ENCODE measurements at regions not wholly inside any gene's neighbourhood (a gene's known extent, or its start where the extent isn't known, plus 50 kb on each side); places are given as distances from the start of the nearest gene placed in this dataset.
"Not testable (repeated sequence)": the region's sequence is repeated elsewhere in the genome, so short reads cannot be mapped to it uniquely, and the experiment has no call there.

GRCh38 chr2:16088035-16088801 lies 147.9 kb downstream of the MYCN start:
- no peaks in the 10 kb centered on the region for H3K9me3 Mint-ChIP-seq
- no peaks in the 10 kb centered on the region for H3K4me1 Mint-ChIP-seq (ENCODE audit: low read depth)
- no peaks in the 10 kb centered on the region for H3K36me3 Mint-ChIP-seq (ENCODE audit: low read depth)
- H3K27ac Mint-ChIP-seq: no peak overlapping the region
- no peak for DNase-seq (ENCODE audit: low spot score)
- intact Hi-C loops (cut with micrococcal nuclease): no loop called here
- H3K27me3 Mint-ChIP-seq (ENCODE audit: low read depth): no peaks in the 10 kb centered on the region
- H3K4me3 Mint-ChIP-seq (ENCODE audit: low read depth): no peak overlapping the region

GRCh38 chr2:16086136-16086535 lies 145.8 kb downstream of the MYCN start:
- H3K27me3 Mint-ChIP-seq (ENCODE audit: low read depth); H3K27ac Mint-ChIP-seq; intact Hi-C loops (cut with micrococcal nuclease); H3K36me3 Mint-ChIP-seq (ENCODE audit: low read depth); H3K9me3 Mint-ChIP-seq; DNase-seq (ENCODE audit: low spot score); H3K4me3 Mint-ChIP-seq (ENCODE audit: low read depth); H3K4me1 Mint-ChIP-seq (ENCODE audit: low read depth): not testable (repeated sequence)

GRCh38 chr2:16085073-16085472 lies 144.7 kb downstream of the MYCN start:
- intact Hi-C loops (cut with micrococcal nuclease): no loop called here
- Mint-ChIP-seq H3K9me3 (no peaks in the 10 kb centered on the region), H3K36me3 (ENCODE audit: low read depth) (no peaks in the 10 kb centered on the region), H3K4me3 (ENCODE audit: low read depth) (no peak overlapping the region), H3K4me1 (ENCODE audit: low read depth) (no peaks in the 10 kb centered on the region), H3K27me3 (ENCODE audit: low read depth) (no peaks in the 10 kb centered on the region), H3K27ac (no peak overlapping the region)
- no peak for DNase-seq (ENCODE audit: low spot score)

GRCh38 chr2:16084274-16084673 lies 143.9 kb downstream of the MYCN start:
- no peaks in the 10 kb centered on the region for H3K4me1 Mint-ChIP-seq (ENCODE audit: low read depth)

GRCh38 chr2:16082276-16082675 lies 141.9 kb downstream of the MYCN start:
- no peaks in the 10 kb centered on the region for H3K36me3 Mint-ChIP-seq (ENCODE audit: low read depth)
- H3K27ac Mint-ChIP-seq: no peak overlapping the region
- H3K4me1 Mint-ChIP-seq (ENCODE audit: low read depth): no peaks in the 10 kb centered on the region
- intact Hi-C loops (cut with micrococcal nuclease): no loop called here
- no peaks in the 10 kb centered on the region for H3K9me3 Mint-ChIP-seq
- H3K27me3 Mint-ChIP-seq (ENCODE audit: low read depth): no peaks in the 10 kb centered on the region
- DNase-seq (ENCODE audit: low spot score): no peak
- H3K4me3 Mint-ChIP-seq (ENCODE audit: low read depth): no peak overlapping the region

More at GRCh38 chr2:16084274-16084673, 143.9 kb downstream of the MYCN start:
- H3K27ac Mint-ChIP-seq: no peak overlapping the region
- DNase-seq (ENCODE audit: low spot score): no peak
- no peaks in the 10 kb centered on the region for H3K36me3 Mint-ChIP-seq (ENCODE audit: low read depth)
- no peak overlapping the region for H3K4me3 Mint-ChIP-seq (ENCODE audit: low read depth)
- no peaks in the 10 kb centered on the region for H3K27me3 Mint-ChIP-seq (ENCODE audit: low read depth)
- H3K9me3 Mint-ChIP-seq: no peaks in the 10 kb centered on the region
- intact Hi-C loops (cut with micrococcal nuclease): no loop called here

GRCh38 chr2:16081316-16082200 lies 141.2 kb downstream of the MYCN start:
- no peak overlapping the region for H3K27ac Mint-ChIP-seq
- H3K4me3 Mint-ChIP-seq (ENCODE audit: low read depth): no peak overlapping the region
- H3K27me3 Mint-ChIP-seq (ENCODE audit: low read depth): no peaks in the 10 kb centered on the region
- DNase-seq (ENCODE audit: low spot score): no peak
- H3K36me3 Mint-ChIP-seq (ENCODE audit: low read depth): no peaks in the 10 kb centered on the region
- intact Hi-C loops (cut with micrococcal nuclease): no loop called here
- no peaks in the 10 kb centered on the region for H3K4me1 Mint-ChIP-seq (ENCODE audit: low read depth)
- no peaks in the 10 kb centered on the region for H3K9me3 Mint-ChIP-seq

GRCh38 chr2:16080516-16080915 lies 140.2 kb downstream of the MYCN start:
- Mint-ChIP-seq H3K27ac (no peak overlapping the region), H3K36me3 (ENCODE audit: low read depth) (no peaks in the 10 kb centered on the region), H3K4me1 (ENCODE audit: low read depth) (no peaks in the 10 kb centered on the region), H3K4me3 (ENCODE audit: low read depth) (no peak overlapping the region), H3K27me3 (ENCODE audit: low read depth) (no peaks in the 10 kb centered on the region), H3K9me3 (no peaks in the 10 kb centered on the region)
- intact Hi-C loops (cut with micrococcal nuclease): no loop called here
- DNase-seq (ENCODE audit: low spot score): no peak

GRCh38 chr2:16080071-16080470 lies 139.7 kb downstream of the MYCN start:
- H3K27ac Mint-ChIP-seq: no peak overlapping the region
- H3K36me3 Mint-ChIP-seq (ENCODE audit: low read depth): no peaks in the 10 kb centered on the region
- intact Hi-C loops (cut with micrococcal nuclease): no loop called here
- no peak for DNase-seq (ENCODE audit: low spot score)
- H3K4me1 Mint-ChIP-seq (ENCODE audit: low read depth): no peaks in the 10 kb centered on the region
- no peak overlapping the region for H3K4me3 Mint-ChIP-seq (ENCODE audit: low read depth)
- H3K27me3 Mint-ChIP-seq (ENCODE audit: low read depth): no peaks in the 10 kb centered on the region
- H3K9me3 Mint-ChIP-seq: no peaks in the 10 kb centered on the region

- intact Hi-C loops (cut with micrococcal nuclease): no loop called here
- Mint-ChIP-seq H3K4me3 (ENCODE audit: low read depth) (no peak overlapping the region), H3K27ac (no peak overlapping the region)
These were observed 139.3 kb downstream of the MYCN start for GRCh38 chr2:16079637-16080036.

GRCh38 chr2:16077601-16078000 lies 137.3 kb downstream of the MYCN start:
- no peaks in the 10 kb centered on the region for H3K4me1 Mint-ChIP-seq (ENCODE audit: low read depth)
- no peak overlapping the region for H3K4me3 Mint-ChIP-seq (ENCODE audit: low read depth)
- no peaks in the 10 kb centered on the region for H3K9me3 Mint-ChIP-seq
- H3K27ac Mint-ChIP-seq: no peak overlapping the region
- no peak for DNase-seq (ENCODE audit: low spot score)
- no peaks in the 10 kb centered on the region for H3K36me3 Mint-ChIP-seq (ENCODE audit: low read depth)
- no peaks in the 10 kb centered on the region for H3K27me3 Mint-ChIP-seq (ENCODE audit: low read depth)
- intact Hi-C loops (cut with micrococcal nuclease): no loop called here

More at GRCh38 chr2:16079637-16080036, 139.3 kb downstream of the MYCN start:
- no peak for DNase-seq (ENCODE audit: low spot score)
- Mint-ChIP-seq H3K36me3 (ENCODE audit: low read depth) (no peaks in the 10 kb centered on the region), H3K4me1 (ENCODE audit: low read depth) (no peaks in the 10 kb centered on the region), H3K9me3 (no peaks in the 10 kb centered on the region), H3K27me3 (ENCODE audit: low read depth) (no peaks in the 10 kb centered on the region)

GRCh38 chr2:16076911-16077310 lies 136.6 kb downstream of the MYCN start:
- Mint-ChIP-seq H3K4me3 (ENCODE audit: low read depth) (no peak overlapping the region), H3K27me3 (ENCODE audit: low read depth) (no peaks in the 10 kb centered on the region), H3K4me1 (ENCODE audit: low read depth) (no peaks in the 10 kb centered on the region), H3K9me3 (no peaks in the 10 kb centered on the region), H3K36me3 (ENCODE audit: low read depth) (no peaks in the 10 kb centered on the region), H3K27ac (no peak overlapping the region)
- intact Hi-C loops (cut with micrococcal nuclease): no loop called here
- no peak for DNase-seq (ENCODE audit: low spot score)

GRCh38 chr2:16075045-16076012 lies 135.0 kb downstream of the MYCN start:
- DNase-seq (ENCODE audit: low spot score): no peak
- intact Hi-C loops (cut with micrococcal nuclease): no loop called here
- Mint-ChIP-seq H3K9me3 (no peaks in the 10 kb centered on the region), H3K36me3 (ENCODE audit: low read depth) (no peaks in the 10 kb centered on the region), H3K27ac (no peak overlapping the region), H3K4me3 (ENCODE audit: low read depth) (no peak overlapping the region), H3K4me1 (ENCODE audit: low read depth) (no peaks in the 10 kb centered on the region), H3K27me3 (ENCODE audit: low read depth) (no peaks in the 10 kb centered on the region)

Data from activated T-helper 2 cell treated with anti-CD3 and anti-CD28 coated beads, Interferon-gamma antibody, Interleukin-2, Interleukin-4, amounts not matched to agents 10 μg/mL and 5 μg/mL and 100 μg/mL, durations not matched to agents 14 hours and 24 hours and 36 hours (primary cell).